Neural cell (in vitro differentiated cells): ENCODE measurements at regions not wholly inside any gene's neighbourhood (a gene's known extent, or its start where the extent isn't known, plus 50 kb on each side); places are given as distances from the start of the nearest gene placed in this dataset.

ENCODE experiments used
- CTCF ChIP-seq: fragments of 450-650 bp; IDR thresholded peaks from 2 replicates; pipeline ENCODE4 v1.5.1; 2014; ENCODE audit warnings: antibody characterized with exemption, mild to moderate bottlenecking, moderate library complexity; ENCODE audit not compliant: poor library complexity, severe bottlenecking
- EP300 ChIP-seq: fragments of 450-650 bp; conservative IDR thresholded peaks from 2 replicates; pipeline ENCODE4 v1.6.1; 2014; ENCODE audit warnings: antibody characterized with exemption, mild to moderate bottlenecking, moderate library complexity; ENCODE audit not compliant: poor library complexity, severe bottlenecking
- EZH2 ChIP-seq: fragments of 200-600, 300-800 bp; shearing (Covaris generic), sonication (generic); IDR thresholded peaks from 2 replicates; pipeline ENCODE4 v1.6.1; 2014; ENCODE audit warnings: antibody characterized with exemption, low read length, borderline replicate concordance, mild to moderate bottlenecking; ENCODE audit not compliant: insufficient read depth, poor library complexity, severe bottlenecking
- REST ChIP-seq: IDR thresholded peaks from 2 replicates; pipeline ENCODE4 v1.6.1; 2012; ENCODE audit warnings: borderline replicate concordance

GRCh38 chr5:4182144-4182543, 586.5 kb downstream of the IRX1 start:
- no peak for TF ChIP-seq CTCF
- no peak for TF ChIP-seq EZH2
- TF ChIP-seq EP300: no peak
- no peak for TF ChIP-seq REST
